MM.1S (cell line): ENCODE measurements at regions not wholly inside any gene's neighbourhood (a gene's known extent, or its start where the extent isn't known, plus 50 kb on each side); places are given as distances from the start of the nearest gene placed in this dataset.

Experiments
- DNase-seq: peaks from one replicate; pipeline ENCODE4 v3.0.0-alpha.2; 2015
- H2AFZ ChIP-seq: fragments of 300-600 bp; sonication (generic); 2 replicates; pipeline ENCODE4 v1.6.0; 2016; ENCODE audit warnings: antibody characterized with exemption, low read length
- H3F3A ChIP-seq: fragments of 300-600 bp; sonication (generic); 2 replicates; pipeline ENCODE4 v1.6.1; 2016; ENCODE audit warnings: mild to moderate bottlenecking, antibody characterized with exemption, low read length, moderate library complexity, mixed read lengths; ENCODE audit not compliant: insufficient read depth
- H3K27ac ChIP-seq: fragments of 300-600 bp; sonication (generic); 2 replicates; pipeline ENCODE4 v1.5.1; 2016; ENCODE audit warnings: mild to moderate bottlenecking, low read length
- H3K27me3 ChIP-seq: fragments of 300-600 bp; sonication (generic); replicated peaks from 2 replicates; pipeline ENCODE4 v1.6.0; 2016; ENCODE audit warnings: low read length; ENCODE audit not compliant: insufficient read depth
- H3K36me3 ChIP-seq: fragments of 300-600 bp; sonication (generic); replicated peaks from 2 replicates; pipeline ENCODE4 v1.6.1; 2016; ENCODE audit warnings: mild to moderate bottlenecking, low read length, mixed read lengths; ENCODE audit not compliant: insufficient read depth
- H3K4me1 ChIP-seq: fragments of 300-600 bp; sonication (generic); 2 replicates; pipeline ENCODE4 v1.6.1; 2016; ENCODE audit warnings: low read length, mixed read lengths
- H3K4me2 ChIP-seq: fragments of 300-600 bp; sonication (generic); 2 replicates; pipeline ENCODE4 v1.6.0; 2016; ENCODE audit warnings: low read depth, low read length
- H3K4me3 ChIP-seq: fragments of 300-600 bp; sonication (generic); 2 replicates; pipeline ENCODE4 v1.5.1; 2016; ENCODE audit warnings: low read length, mixed read lengths
- H3K79me2 ChIP-seq: fragments of 300-600 bp; sonication (generic); 2 replicates; pipeline ENCODE4 v1.6.1; 2016; ENCODE audit warnings: mixed run types, low read length, mixed read lengths
- H3K9ac ChIP-seq: fragments of 300-600 bp; sonication (generic); 2 replicates; pipeline ENCODE4 v1.6.1; 2016; ENCODE audit warnings: low read length, mixed read lengths
- H3K9me2 ChIP-seq: fragments of 300-600 bp; sonication (generic); replicated peaks from 2 replicates; pipeline ENCODE4 v1.6.1; 2016; ENCODE audit warnings: mild to moderate bottlenecking, low read length, mixed read lengths; ENCODE audit not compliant: insufficient read depth
- H3K9me3 ChIP-seq: fragments of 300-600 bp; sonication (generic); replicated peaks from 2 replicates; pipeline ENCODE4 v1.6.1; 2016; ENCODE audit warnings: mild to moderate bottlenecking, low read length, mixed read lengths; ENCODE audit not compliant: insufficient read depth
- H4K20me1 ChIP-seq: fragments of 300-600 bp; sonication (generic); 2 replicates; pipeline ENCODE4 v1.6.1; 2016; ENCODE audit warnings: mild to moderate bottlenecking, low read length, moderate library complexity, mixed read lengths; ENCODE audit not compliant: insufficient read depth
- CTCF ChIP-seq: fragments of 300-600 bp; sonication (generic); IDR thresholded peaks from 2 replicates; pipeline ENCODE4 v1.5.1; 2016; ENCODE audit warnings: antibody characterized with exemption, low read length, mixed read lengths
- EZH2 ChIP-seq: fragments of 300-600 bp; sonication (generic); optimal IDR thresholded peaks from 2 replicates; pipeline ENCODE3; 2017; ENCODE audit warnings: low read depth, mild to moderate bottlenecking, antibody characterized with exemption, low read length, mixed read lengths
- EZH2phosphoT487 ChIP-seq: fragments of 300-600 bp; sonication (generic); IDR thresholded peaks from 2 replicates; pipeline ENCODE4 v1.6.1; 2018; ENCODE audit warnings: antibody characterized with exemption, low read length

GRCh38 chr3:115518100-115518852 is 105.0 kb upstream of the GAP43 start:
- Histone ChIP-seq H3F3A (no peaks in the 10 kb centered on the region), H2AFZ (no peak overlapping the region), H3K9me2 (no peaks in the 10 kb centered on the region), H3K9me3 (no peaks in the 10 kb centered on the region), H3K4me3 (no peak overlapping the region), H3K27ac (no peak overlapping the region), H3K4me2 (no peak overlapping the region), H3K9ac (no peak overlapping the region), H4K20me1 (no peaks in the 10 kb centered on the region), H3K36me3 (no peaks in the 10 kb centered on the region), H3K79me2 (no peaks in the 10 kb centered on the region), H3K4me1 (no peaks in the 10 kb centered on the region), H3K27me3 (no peaks in the 10 kb centered on the region)
- no peak for DNase-seq
- TF ChIP-seq CTCF = no peak
- TF ChIP-seq EZH2 = no peak
- TF ChIP-seq EZH2phosphoT487 = no peak

GRCh38 chr3:115520241-115520640 is 103.1 kb upstream of the GAP43 start:
- Histone ChIP-seq H3K79me2 (no peaks in the 10 kb centered on the region), H3K9ac (no peak overlapping the region), H3K4me1 (no peaks in the 10 kb centered on the region), H3K4me3 (no peak overlapping the region), H3F3A (no peaks in the 10 kb centered on the region), H2AFZ (no peak overlapping the region), H3K4me2 (no peak overlapping the region), H3K9me3 (no peaks in the 10 kb centered on the region), H4K20me1 (no peaks in the 10 kb centered on the region), H3K36me3 (no peaks in the 10 kb centered on the region), H3K27me3 (no peaks in the 10 kb centered on the region), H3K27ac (no peak overlapping the region), H3K9me2 (no peaks in the 10 kb centered on the region)
- DNase-seq = no peak
- TF ChIP-seq EZH2 (no peak), EZH2phosphoT487 (no peak), CTCF (no peak)

GRCh38 chr3:115520651-115521245 is 102.6 kb upstream of the GAP43 start:
- Histone ChIP-seq H3K27ac (no peak overlapping the region), H3K9me3 (no peaks in the 10 kb centered on the region), H3K36me3 (no peaks in the 10 kb centered on the region), H3K4me1 (no peaks in the 10 kb centered on the region), H3K9ac (no peak overlapping the region), H3K27me3 (no peaks in the 10 kb centered on the region), H3K4me3 (no peak overlapping the region), H3F3A (no peaks in the 10 kb centered on the region), H2AFZ (no peak overlapping the region), H3K79me2 (no peaks in the 10 kb centered on the region), H3K9me2 (no peaks in the 10 kb centered on the region), H4K20me1 (no peaks in the 10 kb centered on the region), H3K4me2 (no peak overlapping the region)
- no peak for DNase-seq
- no peak for TF ChIP-seq EZH2phosphoT487
- no peak for TF ChIP-seq CTCF
- TF ChIP-seq EZH2 = no peak
